ENCODE measurements at regions not wholly inside any gene's neighbourhood (a gene's known extent, or its start where the extent isn't known, plus 50 kb on each side); places are given as distances from the start of the nearest gene placed in this dataset.

DNA sequence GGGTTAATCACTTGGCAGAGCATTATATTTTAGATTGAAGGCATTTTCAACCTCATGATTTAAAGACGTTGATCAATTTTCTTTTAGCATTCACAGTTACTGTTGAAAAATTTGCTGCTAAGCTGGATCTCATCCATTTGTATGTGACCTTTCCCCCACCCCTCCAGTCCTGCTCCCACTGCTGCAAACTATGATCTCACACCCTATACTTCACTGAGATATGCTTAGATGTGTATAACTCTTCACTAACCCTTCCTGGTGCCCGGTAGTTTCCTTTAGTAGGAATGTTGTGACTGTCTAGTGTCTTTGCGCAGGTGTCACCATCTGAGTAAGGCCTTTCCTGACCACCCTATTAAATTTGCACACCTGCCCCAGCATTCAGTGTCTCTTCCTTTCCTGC, 67.0 kb upstream of the C1orf21 start:
- DNase-seq (ENCODE audit: low read depth) = no peak

DNA sequence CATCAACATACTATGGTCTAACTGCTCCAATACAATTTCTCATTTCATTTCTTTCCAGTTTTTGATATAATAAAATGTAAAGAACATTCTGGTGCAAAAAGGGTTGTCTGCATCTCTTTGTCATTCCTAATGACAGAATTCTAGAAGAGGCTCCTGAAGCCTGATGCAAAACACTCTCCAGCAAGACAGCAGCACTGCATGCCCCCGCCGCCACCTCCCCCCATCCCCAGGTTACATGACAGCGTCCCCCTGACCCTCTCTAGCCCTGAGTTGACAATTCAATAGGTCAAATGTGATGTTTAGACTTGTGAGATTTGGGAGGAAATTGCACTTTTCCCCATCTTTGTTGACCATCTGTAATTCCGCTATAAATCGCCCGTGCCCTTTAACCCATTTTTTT, 64.6 kb upstream of the C1orf21 start:
- no peak for DNase-seq (ENCODE audit: low read depth)

DNA sequence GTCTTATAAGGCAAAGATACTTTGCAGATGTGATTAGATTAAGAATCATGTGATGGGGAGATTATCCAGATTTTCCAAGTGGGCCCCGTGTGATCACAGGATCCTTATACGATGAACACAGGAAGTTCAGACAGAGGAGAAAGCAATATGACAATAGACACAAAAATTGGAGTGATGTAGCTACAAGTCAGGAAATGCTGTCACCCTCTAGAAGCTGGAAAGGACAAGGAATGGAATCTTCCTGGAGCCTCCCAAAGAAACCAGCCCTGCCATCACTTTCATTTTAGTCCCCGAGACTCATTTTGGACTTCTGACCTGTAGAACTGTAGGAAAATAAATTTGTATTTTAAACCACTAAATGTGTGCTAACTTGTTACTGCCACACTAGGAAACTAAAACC, 61.9 kb upstream of the C1orf21 start:
- DNase-seq (ENCODE audit: low read depth) = no peak

DNA sequence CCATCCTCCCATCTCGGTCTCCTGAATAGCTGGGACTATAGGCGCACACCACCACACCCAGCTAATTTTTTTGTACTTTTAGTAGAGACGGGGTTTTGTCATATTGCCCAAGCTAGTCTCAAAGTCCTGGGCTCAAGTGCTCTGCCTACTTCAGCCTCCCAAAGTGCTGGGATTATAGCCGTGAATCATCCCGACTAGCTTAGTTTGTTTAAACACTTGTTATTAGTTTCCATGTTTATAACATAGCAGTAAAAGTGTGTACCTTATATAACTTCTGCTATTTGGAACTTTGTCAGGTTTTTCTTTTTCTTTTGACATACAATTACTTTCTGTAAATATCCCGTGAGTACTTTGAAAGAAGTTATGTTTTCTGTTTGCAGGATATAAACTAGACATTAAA, 60.6 kb upstream of the C1orf21 start:
- no peak for DNase-seq (ENCODE audit: low read depth)

DNA sequence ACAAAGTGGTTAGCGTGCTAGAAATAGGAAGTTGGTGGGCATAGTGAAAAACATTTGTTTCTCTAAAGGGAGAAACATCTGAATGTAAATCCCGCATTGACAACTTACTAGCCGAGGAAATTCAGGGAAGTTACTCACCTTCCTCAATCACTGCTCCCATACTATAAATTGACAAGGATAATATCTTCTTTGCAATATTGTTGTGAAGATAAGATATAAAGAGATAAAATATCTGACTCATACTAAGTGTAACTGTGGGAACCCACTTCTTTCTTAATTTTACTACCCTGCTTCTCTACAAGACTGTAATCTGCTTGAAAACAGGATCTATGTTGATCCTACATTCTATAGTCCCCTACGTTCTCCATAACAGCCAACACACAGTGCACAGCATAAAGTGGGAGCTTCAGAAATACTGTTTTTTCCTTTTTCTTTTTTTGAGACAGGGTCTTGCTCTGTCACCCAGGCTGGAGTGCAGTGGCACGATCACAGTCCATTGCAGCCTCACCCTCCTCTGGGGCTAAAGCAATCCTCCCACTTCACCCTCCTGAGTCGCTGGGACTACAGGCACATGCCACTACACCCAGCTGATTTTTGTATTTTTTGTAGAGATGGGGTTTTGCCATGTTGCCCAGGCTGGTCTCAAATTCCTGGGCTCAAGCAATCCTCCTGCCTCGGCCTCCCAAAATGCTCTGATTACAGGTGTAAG, 57.4 kb upstream of the C1orf21 start:
- no peak for DNase-seq (ENCODE audit: low read depth)

DNA sequence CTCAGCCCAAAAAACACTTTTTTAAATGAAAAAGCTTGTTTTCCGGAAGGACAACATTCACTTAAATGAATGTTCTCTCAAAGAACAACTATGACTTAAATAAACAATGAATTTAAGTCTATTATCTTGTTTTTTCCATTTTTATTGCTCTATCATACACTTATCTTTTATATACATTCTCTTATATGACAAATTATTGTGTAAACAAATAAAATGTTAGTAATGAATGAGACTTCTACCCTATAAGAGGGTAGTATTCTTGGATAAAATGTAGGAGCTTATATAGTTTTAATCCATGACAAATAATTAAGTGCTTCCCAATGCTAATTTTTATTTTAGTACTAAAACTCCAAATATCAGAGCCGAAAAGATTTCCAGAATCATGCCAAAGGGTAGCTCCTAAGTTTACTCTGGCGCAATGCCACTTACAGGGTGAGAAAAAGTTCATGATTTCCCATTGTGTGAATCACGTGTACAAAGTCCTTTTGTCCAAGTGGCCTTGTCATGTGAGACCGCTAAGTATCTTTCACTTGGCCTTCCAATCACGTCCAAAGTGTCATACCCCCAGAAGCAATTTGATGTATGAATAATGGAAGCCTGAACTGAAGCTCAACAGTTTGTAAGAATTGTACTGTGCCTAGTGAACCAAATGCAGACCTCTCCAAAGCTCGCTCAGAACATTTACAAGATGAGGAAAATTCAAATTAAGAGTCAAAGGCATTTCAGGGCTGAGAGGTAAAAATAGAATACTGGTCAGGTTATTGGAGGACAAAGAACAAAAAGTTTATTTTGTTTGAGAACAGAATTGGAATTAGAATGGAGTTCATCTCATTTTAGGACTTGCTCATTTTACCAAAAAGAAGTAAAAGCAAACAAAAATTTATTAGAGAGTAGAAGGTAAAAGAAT, 56.6 kb upstream of the C1orf21 start:
- no peak for DNase-seq (ENCODE audit: low read depth)

DNA sequence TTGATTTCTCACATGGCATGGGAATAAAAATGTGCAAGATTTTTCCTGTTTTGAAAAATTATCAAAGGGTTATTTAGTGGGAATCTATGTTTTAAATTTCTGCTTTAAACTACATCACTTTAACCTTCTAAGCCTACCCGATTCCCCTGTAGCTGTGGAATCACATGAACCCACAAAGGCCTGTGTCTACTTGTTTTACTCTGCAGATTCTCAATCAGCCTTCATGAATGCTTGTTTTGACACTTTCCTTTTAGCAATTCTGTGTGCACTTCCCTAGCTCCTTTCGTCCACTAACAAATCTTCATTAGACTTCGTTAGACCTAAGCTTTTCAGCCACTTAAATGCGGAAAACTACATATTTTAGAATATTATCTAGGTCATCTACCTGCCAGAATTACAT, 56.0 kb upstream of the C1orf21 start:
- no peak for DNase-seq (ENCODE audit: low read depth)
